ENCODE measurements at regions not wholly inside any gene's neighbourhood (a gene's known extent, or its start where the extent isn't known, plus 50 kb on each side); places are given as distances from the start of the nearest gene placed in this dataset.

DNA sequence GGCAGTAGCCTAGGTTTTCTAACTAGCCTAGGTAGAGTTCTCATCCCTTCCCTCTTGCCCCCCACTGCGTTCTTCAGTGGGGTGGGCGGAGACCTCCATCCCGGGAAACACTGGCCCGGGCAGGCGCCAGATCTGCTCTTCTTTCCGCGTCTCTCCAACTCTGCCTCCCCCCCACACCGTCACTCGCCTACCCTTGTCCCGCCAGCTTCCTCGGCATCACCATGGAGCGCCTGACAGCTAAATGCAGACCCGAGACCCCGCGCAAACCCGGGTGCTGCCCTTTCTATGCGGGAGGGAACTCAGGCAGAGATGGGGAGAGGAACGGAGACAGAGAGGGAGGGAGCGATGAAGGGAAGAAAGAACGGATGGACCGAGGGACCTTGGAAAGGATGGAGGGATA lies 1494.8 kb upstream of the DEFB115 start:
- TF ChIP-seq, protein P1, sequence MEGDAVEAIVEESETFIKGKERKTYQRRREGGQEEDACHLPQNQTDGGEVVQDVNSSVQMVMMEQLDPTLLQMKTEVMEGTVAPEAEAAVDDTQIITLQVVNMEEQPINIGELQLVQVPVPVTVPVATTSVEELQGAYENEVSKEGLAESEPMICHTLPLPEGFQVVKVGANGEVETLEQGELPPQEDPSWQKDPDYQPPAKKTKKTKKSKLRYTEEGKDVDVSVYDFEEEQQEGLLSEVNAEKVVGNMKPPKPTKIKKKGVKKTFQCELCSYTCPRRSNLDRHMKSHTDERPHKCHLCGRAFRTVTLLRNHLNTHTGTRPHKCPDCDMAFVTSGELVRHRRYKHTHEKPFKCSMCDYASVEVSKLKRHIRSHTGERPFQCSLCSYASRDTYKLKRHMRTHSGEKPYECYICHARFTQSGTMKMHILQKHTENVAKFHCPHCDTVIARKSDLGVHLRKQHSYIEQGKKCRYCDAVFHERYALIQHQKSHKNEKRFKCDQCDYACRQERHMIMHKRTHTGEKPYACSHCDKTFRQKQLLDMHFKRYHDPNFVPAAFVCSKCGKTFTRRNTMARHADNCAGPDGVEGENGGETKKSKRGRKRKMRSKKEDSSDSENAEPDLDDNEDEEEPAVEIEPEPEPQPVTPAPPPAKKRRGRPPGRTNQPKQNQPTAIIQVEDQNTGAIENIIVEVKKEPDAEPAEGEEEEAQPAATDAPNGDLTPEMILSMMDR (conservative IDR thresholded peaks at IDR 0.05; ENCODE audit: low read depth, low read length) = no peak
- TF ChIP-seq RFX5 (IDR thresholded peaks at IDR 0.05; ENCODE audit: low read depth, low read length) (no peak), POLR2A (IDR thresholded peaks at IDR 0.05; ENCODE audit: low read depth, low read length) (no peak), RCOR1 (IDR thresholded peaks at IDR 0.05; ENCODE audit: insufficient replicate concordance, low read length) (no peak), MAFK (IDR thresholded peaks at IDR 0.05; ENCODE audit: low read depth, low read length) (no peak), FOS (IDR thresholded peaks at IDR 0.05; ENCODE audit: low read depth, low read length) (no peak), MAZ (IDR thresholded peaks at IDR 0.05; ENCODE audit: borderline replicate concordance, low read depth, low read length) (no peak), SMC3 (IDR thresholded peaks at IDR 0.05; ENCODE audit: low read depth, low read length) (no peak), RAD21 (IDR thresholded peaks at IDR 0.05; ENCODE audit: low read length) (no peak), CEBPB (IDR thresholded peaks at IDR 0.05; ENCODE audit: low read depth, low read length) (no peak), MXI1 (IDR thresholded peaks at IDR 0.05; ENCODE audit: borderline replicate concordance, low read depth, low read length) (no peak), NFE2L2 (IDR thresholded peaks at IDR 0.05; ENCODE audit: low read depth, low read length) (no peak)
- TF ChIP-seq, protein P2, sequence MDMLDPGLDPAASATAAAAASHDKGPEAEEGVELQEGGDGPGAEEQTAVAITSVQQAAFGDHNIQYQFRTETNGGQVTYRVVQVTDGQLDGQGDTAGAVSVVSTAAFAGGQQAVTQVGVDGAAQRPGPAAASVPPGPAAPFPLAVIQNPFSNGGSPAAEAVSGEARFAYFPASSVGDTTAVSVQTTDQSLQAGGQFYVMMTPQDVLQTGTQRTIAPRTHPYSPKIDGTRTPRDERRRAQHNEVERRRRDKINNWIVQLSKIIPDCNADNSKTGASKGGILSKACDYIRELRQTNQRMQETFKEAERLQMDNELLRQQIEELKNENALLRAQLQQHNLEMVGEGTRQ (IDR thresholded peaks at IDR 0.05; ENCODE audit: low read depth, low read length) = no peak

Data from IMR-90 (cell line).